Osteoblast (primary cell): ENCODE measurements at regions not wholly inside any gene's neighbourhood (a gene's known extent, or its start where the extent isn't known, plus 50 kb on each side); places are given as distances from the start of the nearest gene placed in this dataset.
A peak's percentile ranks its signal among the peaks of the same experiment; 100 is the strongest.

ENCODE experiments used
- DNase-seq: peaks from one replicate; pipeline ENCODE4 v3.0.0; 2011; ENCODE audit warnings: low spot score, mixed read lengths; ENCODE audit not compliant: insufficient read length; ENCODE audit errors: missing footprints
- H2AFZ ChIP-seq: 2 replicates; pipeline ENCODE4 v1.6.0; 2011; ENCODE audit warnings: mild to moderate bottlenecking, low read length
- H3K27ac ChIP-seq: 2 replicates; pipeline ENCODE4 v1.5.1; 2011; ENCODE audit warnings: mild to moderate bottlenecking, low read depth, low read length, moderate library complexity
- H3K27me3 ChIP-seq: 2 replicates; pipeline ENCODE4 v1.6.0; 2012; ENCODE audit warnings: mild to moderate bottlenecking, control low read depth, inconsistent platforms, low read length, moderate library complexity; ENCODE audit not compliant: insufficient read depth
- H3K36me3 ChIP-seq: 2 replicates; pipeline ENCODE4 v1.5.1; 2011; ENCODE audit warnings: mild to moderate bottlenecking, low read length, control low read depth, moderate library complexity; ENCODE audit not compliant: insufficient read depth
- H3K4me1 ChIP-seq: 2 replicates; pipeline ENCODE4 v1.5.1; 2011; ENCODE audit warnings: mild to moderate bottlenecking, low read length, control low read depth, moderate library complexity; ENCODE audit not compliant: insufficient read depth
- H3K4me2 ChIP-seq: 2 replicates; pipeline ENCODE4 v1.6.0; 2011; ENCODE audit warnings: mild to moderate bottlenecking, low read length; ENCODE audit not compliant: insufficient read depth
- H3K4me3 ChIP-seq: fragments of 200-600 bp; sonication (generic); 3 replicates; pipeline ENCODE4 v1.5.1; 2012; ENCODE audit warnings: mild to moderate bottlenecking, low read length, inconsistent platforms; ENCODE audit not compliant: insufficient read depth
- H3K79me2 ChIP-seq: 2 replicates; pipeline ENCODE4 v1.6.0; 2012; ENCODE audit warnings: mild to moderate bottlenecking, low read length, control low read depth, inconsistent platforms; ENCODE audit not compliant: insufficient read depth
- H3K9me3 ChIP-seq: 2 replicates; pipeline ENCODE4 v1.5.1; 2011; ENCODE audit warnings: low read depth, low read length, control low read depth
- H4K20me1 ChIP-seq: 2 replicates; pipeline ENCODE4 v1.6.0; 2012; ENCODE audit warnings: mild to moderate bottlenecking, low read length, control low read depth; ENCODE audit not compliant: insufficient read depth
- CTCF ChIP-seq: IDR thresholded peaks from 2 replicates; pipeline ENCODE4 v1.5.1; 2011; ENCODE audit warnings: mild to moderate bottlenecking, low read depth, low read length, moderate library complexity; ENCODE audit errors: extremely low read depth

DNA sequence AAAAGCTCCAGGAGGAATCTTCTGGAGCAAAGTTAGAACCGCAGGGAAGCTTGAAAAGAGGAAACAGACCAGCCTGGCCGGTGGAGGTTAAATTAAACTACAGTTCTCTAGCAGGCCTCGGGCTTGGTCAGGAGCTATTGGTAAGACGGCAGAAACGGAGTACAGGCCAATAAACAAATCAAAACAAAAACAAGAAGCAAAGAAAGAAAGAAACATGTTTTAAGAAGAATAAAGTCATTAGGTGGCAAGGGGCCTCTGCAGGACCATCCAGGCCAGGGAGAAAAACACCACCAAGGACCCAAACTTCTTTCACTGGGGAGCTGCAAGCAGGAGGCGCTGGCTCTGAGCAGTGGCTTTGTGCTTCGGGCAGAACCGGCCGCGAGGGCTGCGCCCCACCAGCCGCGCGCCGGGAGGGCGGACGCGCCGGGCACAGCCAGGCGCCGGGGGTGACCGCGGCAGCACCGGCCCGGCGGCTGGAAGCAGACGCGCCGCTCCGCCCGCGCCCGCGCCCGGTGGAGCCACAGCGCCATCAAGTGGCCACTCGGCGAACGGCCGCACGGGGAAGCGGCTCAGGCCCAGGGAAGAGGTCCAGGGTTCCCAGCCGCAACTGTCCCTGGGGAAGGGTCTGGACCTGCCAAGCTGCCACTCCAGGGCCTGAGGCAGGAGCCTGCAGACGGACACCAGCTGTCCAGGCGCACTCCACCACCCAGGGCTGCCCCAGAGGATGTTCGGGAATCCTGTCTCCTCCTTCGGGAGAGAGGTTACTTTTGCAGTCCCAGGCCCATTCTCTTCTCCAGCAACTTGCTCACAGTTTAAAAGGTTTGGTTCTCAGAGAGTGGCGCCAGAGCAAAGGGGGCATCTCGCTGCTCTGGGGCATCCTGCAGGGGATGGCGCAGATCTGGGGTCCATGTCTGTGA lies 419.4 kb downstream of the SOX9 start:
- Histone ChIP-seq H3K4me1 (peaks cover 3% of the 10 kb centered on the region), H2AFZ (peak overlapping the region; percentile 86), H3K79me2 (peaks cover 15% of the 10 kb centered on the region), H4K20me1 (peaks cover 11% of the 10 kb centered on the region), H3K4me3 (peak overlapping the region; percentile 65), H3K36me3 (no peaks in the 10 kb centered on the region), H3K27ac (no peak overlapping the region), H3K9me3 (no peaks in the 10 kb centered on the region), H3K4me2 (peak overlapping the region; percentile 90), H3K27me3 (no peaks in the 10 kb centered on the region)
- TF ChIP-seq CTCF: peak; percentile 59
- peak; percentile 98 for DNase-seq

GRCh38 chr17:72542317-72542716 lies 421.5 kb downstream of the SOX9 start:
- Histone ChIP-seq H4K20me1 (peaks cover 16% of the 10 kb centered on the region), H3K9me3 (no peaks in the 10 kb centered on the region)

GRCh38 chr17:72545766-72546165 lies 424.9 kb downstream of the SOX9 start:
- no peak overlapping the region for H3K4me2 ChIP-seq
- no peak for TF ChIP-seq CTCF
- H3K4me3 ChIP-seq: no peak overlapping the region
- H3K4me1 ChIP-seq: no peaks in the 10 kb centered on the region
- no peaks in the 10 kb centered on the region for H3K36me3 ChIP-seq
- peaks cover 9% of the 10 kb centered on the region for H3K79me2 ChIP-seq
- DNase-seq: peak; percentile 80
- no peak overlapping the region for H2AFZ ChIP-seq
- H3K27ac ChIP-seq: no peak overlapping the region
- peaks cover 12% of the 10 kb centered on the region for H4K20me1 ChIP-seq
- no peaks in the 10 kb centered on the region for H3K27me3 ChIP-seq
- no peaks in the 10 kb centered on the region for H3K9me3 ChIP-seq

More at GRCh38 chr17:72542317-72542716, 421.5 kb downstream of the SOX9 start:
- H3K4me2 ChIP-seq: no peak overlapping the region
- H3K79me2 ChIP-seq: peaks cover 11% of the 10 kb centered on the region
- no peak for DNase-seq
- H3K4me1 ChIP-seq: peaks cover 3% of the 10 kb centered on the region
- H3K36me3 ChIP-seq: no peaks in the 10 kb centered on the region
- no peak overlapping the region for H2AFZ ChIP-seq
- H3K27me3 ChIP-seq: no peaks in the 10 kb centered on the region
- TF ChIP-seq CTCF: no peak
- no peak overlapping the region for H3K4me3 ChIP-seq
- H3K27ac ChIP-seq: no peak overlapping the region

DNA sequence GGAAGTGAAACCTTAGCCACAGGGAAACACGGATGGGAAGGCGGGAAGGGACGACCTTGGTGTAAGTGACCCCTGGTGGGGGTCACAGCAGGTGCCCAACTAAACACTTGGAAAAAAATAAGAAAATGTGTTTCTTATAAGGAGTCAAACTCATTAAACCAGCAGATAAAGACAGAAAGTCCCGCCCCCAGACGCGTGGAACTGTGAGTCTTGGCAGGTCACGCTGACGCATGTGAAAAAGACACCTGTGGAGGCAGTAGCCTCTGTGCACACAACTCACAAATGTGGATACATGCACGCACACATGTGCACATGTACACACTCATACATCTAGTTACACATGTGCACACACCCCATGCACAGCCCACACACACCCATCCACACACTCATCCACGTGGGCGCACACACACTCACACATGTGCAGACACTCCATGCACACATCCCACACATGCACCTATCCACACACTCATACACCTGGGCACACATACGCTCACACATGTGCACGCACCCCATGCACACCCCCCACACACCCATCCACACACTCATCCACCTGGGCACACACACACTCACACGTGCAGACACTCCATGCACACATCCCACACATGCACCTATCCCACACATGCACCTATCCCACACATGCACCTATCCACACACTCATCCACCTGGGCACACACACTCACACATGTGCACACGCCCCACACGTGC lies 432.4 kb downstream of the SOX9 start:
- Histone ChIP-seq H3K36me3 (no peaks in the 10 kb centered on the region), H4K20me1 (peaks cover 42% of the 10 kb centered on the region), H3K27me3 (no peaks in the 10 kb centered on the region), H3K4me2 (no peak overlapping the region), H3K27ac (no peak overlapping the region), H3K4me1 (no peaks in the 10 kb centered on the region), H2AFZ (no peak overlapping the region), H3K4me3 (no peak overlapping the region), H3K79me2 (peaks cover 38% of the 10 kb centered on the region), H3K9me3 (no peaks in the 10 kb centered on the region)
- TF ChIP-seq CTCF: no peak
- no peak for DNase-seq
